GM12892 (cell line): ENCODE measurements at regions not wholly inside any gene's neighbourhood (a gene's known extent, or its start where the extent isn't known, plus 50 kb on each side); places are given as distances from the start of the nearest gene placed in this dataset.

Source experiments
- POLR2A ChIP-seq: IDR thresholded peaks from 2 replicates; pipeline ENCODE4 v1.6.1; 2011; ENCODE audit warnings: low read depth, low read length, control low read depth
- POLR2AphosphoS5 ChIP-seq: IDR thresholded peaks from 2 replicates; pipeline ENCODE4 v1.6.1; 2011; ENCODE audit warnings: low read depth, low read length, control low read depth
- TAF1 ChIP-seq: IDR thresholded peaks from 2 replicates; pipeline ENCODE4 v1.6.1; 2011; ENCODE audit warnings: low read depth, mild to moderate bottlenecking, control low read depth, low read length, borderline replicate concordance

- TF ChIP-seq POLR2A (no peak), POLR2AphosphoS5 (no peak), TAF1 (no peak)
Measured at GRCh38 chr14:60350366-60350720, 101.3 kb downstream of the PPM1A start.
